Body of pancreas (tissue), 4 donors: ENCODE measurements at regions not wholly inside any gene's neighbourhood (a gene's known extent, or its start where the extent isn't known, plus 50 kb on each side); places are given as distances from the start of the nearest gene placed in this dataset.

ENCODE experiments used
- ATAC-seq: fragments of 150-250 bp; one replicate; pipeline ENCODE4 v1.9.1; 2016
- DNase-seq, 4 donors: peaks; one replicate each; pipeline ENCODE4 v3.0.0-alpha.2; 2019
- H3K27ac ChIP-seq, 4 donors: fragments of 200-600 bp; sonication (generic); 1 replicate in 3 of 4; 2 replicates in 1 of 4; pipeline versions ENCODE4 v1.5.1 to v1.6.1; 2016 to 2019; ENCODE audit warnings: mild to moderate bottlenecking in 1 of 4, mixed read lengths in 1 of 4, moderate library complexity in 1 of 4
- H3K27me3 ChIP-seq, 2 donors: fragments of 200-600 bp; sonication (generic); one replicate each; pipeline ENCODE4 v1.6.0; 2016; ENCODE audit warnings: mild to moderate bottlenecking in 1 of 2
- H3K36me3 ChIP-seq, 2 donors: fragments of 200-600 bp; sonication (generic); replicated peaks in 1 of 2; 2 replicates each; pipeline ENCODE4 v1.5.1; 2016; ENCODE audit warnings: low read depth in 2 of 2; ENCODE audit not compliant: insufficient read depth in 1 of 2
- H3K4me1 ChIP-seq: fragments of 200-600 bp; sonication (generic); one replicate; pipeline ENCODE4 v1.6.0; 2016
- H3K4me3 ChIP-seq, 2 donors: fragments of 200-600 bp; sonication (generic); 1 replicate in 1 of 2; 2 replicates in 1 of 2; pipeline ENCODE4 v1.5.1; 2016 to 2019
- H3K9me3 ChIP-seq, 3 donors: fragments of 200-600 bp; sonication (generic); 1 replicate in 2 of 3; 2 replicates in 1 of 3; pipeline ENCODE4 v1.5.1; 2016
- POLR2A ChIP-seq, 3 donors: fragments of 450-650 bp; IDR thresholded peaks; one replicate each; pipeline ENCODE4 v1.6.1; 2016; ENCODE audit warnings: antibody characterized with exemption in 3 of 3, mild to moderate bottlenecking in 2 of 3
- WGBS, 2 donors: methylation state at CpG; one replicate each; pipeline ENCODE4 v1.1.5; 2017; 5-methylcytosine and 5-hydroxymethylcytosine counted together
- intact Hi-C: fragments of 100-400 bp; cut with DNase I; formaldehyde crosslinking; loops from one replicate; pipeline ENCODE4 v1.15.1; 2023
- TF ChIP-seq, protein P1 (sequence below), 7 experiments: fragments of 450-650 bp in 4 of 7; fragments of 200-600 bp in 3 of 7; sonication (generic) in 3 of 7; IDR thresholded peaks; one replicate each; pipeline ENCODE4 v1.5.1; 2016 to 2019; ENCODE audit warnings: antibody characterized with exemption in 7 of 7

DNA sequence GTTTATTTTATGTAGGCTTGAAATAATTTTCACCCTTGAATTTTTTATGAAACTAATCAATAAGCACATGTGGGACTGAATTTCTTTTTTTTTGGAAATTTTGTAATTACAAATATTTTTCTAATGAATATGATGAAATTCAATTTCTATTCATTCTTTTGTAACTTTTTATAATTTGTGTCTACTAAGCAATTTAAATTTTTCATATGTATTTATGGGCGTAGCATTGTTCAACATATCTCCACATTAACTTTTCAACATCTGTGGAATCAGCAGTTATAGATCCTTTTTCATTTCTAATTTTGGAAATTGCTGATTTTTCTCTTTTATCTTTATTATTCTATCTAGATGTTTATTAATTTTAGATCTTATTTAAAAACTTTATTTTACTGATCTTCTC lies 1320.3 kb downstream of the C4orf33 start:
- ATAC-seq = no peak
- Histone ChIP-seq H3K27me3 (no peaks in the 10 kb centered on the region), H3K4me3 (no peak overlapping the region), H3K36me3 (no peaks in the 10 kb centered on the region), H3K27ac (no peak overlapping the region), H3K4me1 (no peaks in the 10 kb centered on the region), H3K9me3 (no peaks in the 10 kb centered on the region)
- TF ChIP-seq POLR2A (IDR thresholded peaks at IDR 0.05) = no peak
- TF ChIP-seq, protein P1, sequence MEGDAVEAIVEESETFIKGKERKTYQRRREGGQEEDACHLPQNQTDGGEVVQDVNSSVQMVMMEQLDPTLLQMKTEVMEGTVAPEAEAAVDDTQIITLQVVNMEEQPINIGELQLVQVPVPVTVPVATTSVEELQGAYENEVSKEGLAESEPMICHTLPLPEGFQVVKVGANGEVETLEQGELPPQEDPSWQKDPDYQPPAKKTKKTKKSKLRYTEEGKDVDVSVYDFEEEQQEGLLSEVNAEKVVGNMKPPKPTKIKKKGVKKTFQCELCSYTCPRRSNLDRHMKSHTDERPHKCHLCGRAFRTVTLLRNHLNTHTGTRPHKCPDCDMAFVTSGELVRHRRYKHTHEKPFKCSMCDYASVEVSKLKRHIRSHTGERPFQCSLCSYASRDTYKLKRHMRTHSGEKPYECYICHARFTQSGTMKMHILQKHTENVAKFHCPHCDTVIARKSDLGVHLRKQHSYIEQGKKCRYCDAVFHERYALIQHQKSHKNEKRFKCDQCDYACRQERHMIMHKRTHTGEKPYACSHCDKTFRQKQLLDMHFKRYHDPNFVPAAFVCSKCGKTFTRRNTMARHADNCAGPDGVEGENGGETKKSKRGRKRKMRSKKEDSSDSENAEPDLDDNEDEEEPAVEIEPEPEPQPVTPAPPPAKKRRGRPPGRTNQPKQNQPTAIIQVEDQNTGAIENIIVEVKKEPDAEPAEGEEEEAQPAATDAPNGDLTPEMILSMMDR (IDR thresholded peaks at IDR 0.05) = no peak
- intact Hi-C loops = no loop called here
- no peak for DNase-seq
- 76 to 88% methylated on average over 1 of the region's 1 CpG for WGBS, 2 donors

GRCh38 chr4:130419211-130419975 lies 1323.4 kb downstream of the C4orf33 start:
- ATAC-seq (no peak), DNase-seq (no peak)
- intact Hi-C loops = no loop called here
- H3K4me3 ChIP-seq = no peak overlapping the region
- H3K36me3 ChIP-seq = no peaks in the 10 kb centered on the region
- TF ChIP-seq, protein P1 (IDR thresholded peaks at IDR 0.05) = no peak
- TF ChIP-seq POLR2A (IDR thresholded peaks at IDR 0.05) = no peak
- H3K27ac ChIP-seq = no peak overlapping the region
- H3K27me3 ChIP-seq = no peaks in the 10 kb centered on the region
- H3K9me3 ChIP-seq = no peaks in the 10 kb centered on the region
- 50 to 64% methylated on average over 4 of the region's 4 CpGs for WGBS, 2 donors
- no peaks in the 10 kb centered on the region for H3K4me1 ChIP-seq

GRCh38 chr4:130422261-130422660 lies 1326.3 kb downstream of the C4orf33 start:
- Histone ChIP-seq H3K4me3 (no peak overlapping the region), H3K27me3 (no peaks in the 10 kb centered on the region), H3K4me1 (no peaks in the 10 kb centered on the region), H3K27ac (no peak overlapping the region), H3K9me3 (no peaks in the 10 kb centered on the region), H3K36me3 (no peaks in the 10 kb centered on the region)
- TF ChIP-seq POLR2A (IDR thresholded peaks at IDR 0.05) = no peak
- TF ChIP-seq, protein P1 (IDR thresholded peaks at IDR 0.05) = no peak
- intact Hi-C loops = no loop called here
- ATAC-seq (no peak), DNase-seq (no peak)

- Histone ChIP-seq H3K27me3 (no peaks in the 10 kb centered on the region), H3K27ac (no peak overlapping the region), H3K36me3 (no peaks in the 10 kb centered on the region), H3K4me3 (no peak overlapping the region), H3K4me1 (no peaks in the 10 kb centered on the region), H3K9me3 (no peaks in the 10 kb centered on the region)
- intact Hi-C loops = no loop called here
- TF ChIP-seq, protein P1 (IDR thresholded peaks at IDR 0.05) = no peak
- TF ChIP-seq POLR2A (IDR thresholded peaks at IDR 0.05) = no peak
- ATAC-seq = no peak
- DNase-seq = no peak
- WGBS, 2 donors = 62 to 73% methylated on average over 3 of the region's 3 CpGs
Observed at GRCh38 chr4:130424211-130424610, 1328.3 kb downstream of the C4orf33 start.

- H3K27me3 ChIP-seq = no peaks in the 10 kb centered on the region
- no peak overlapping the region for H3K27ac ChIP-seq
- no peak for TF ChIP-seq POLR2A (IDR thresholded peaks at IDR 0.05)
- TF ChIP-seq, protein P1 (IDR thresholded peaks at IDR 0.05) = no peak
- 75 to 80% methylated on average over 5 of the region's 5 CpGs for WGBS, 2 donors
- H3K4me3 ChIP-seq = no peak overlapping the region
- no peaks in the 10 kb centered on the region for H3K4me1 ChIP-seq
- no peaks in the 10 kb centered on the region for H3K9me3 ChIP-seq
- intact Hi-C loops = no loop called here
- no peak for ATAC-seq
- no peak for DNase-seq
- no peaks in the 10 kb centered on the region for H3K36me3 ChIP-seq
Observed at GRCh38 chr4:130432289-130432688, 1336.3 kb downstream of the C4orf33 start.
